Loucy (cell line): ENCODE measurements at regions not wholly inside any gene's neighbourhood (a gene's known extent, or its start where the extent isn't known, plus 50 kb on each side); places are given as distances from the start of the nearest gene placed in this dataset.

Experiments
- H2AFZ ChIP-seq: fragments of 200-600 bp; sonication (generic); 2 replicates; pipeline ENCODE4 v1.6.0; 2016; ENCODE audit warnings: antibody characterized with exemption, mild to moderate bottlenecking, low read length, moderate library complexity
- H3F3A ChIP-seq: fragments of 200-600 bp; 2 replicates; pipeline ENCODE4 v1.6.0; 2016; ENCODE audit warnings: antibody characterized with exemption, low read depth, mild to moderate bottlenecking
- H3K27me3 ChIP-seq: fragments of 200-600 bp; sonication (generic); 2 replicates; pipeline ENCODE4 v1.6.1; 2014; ENCODE audit warnings: low read length, mild to moderate bottlenecking; ENCODE audit not compliant: insufficient read depth, poor library complexity, severe bottlenecking
- H3K36me3 ChIP-seq: fragments of 200-600 bp; sonication (generic); 2 replicates; pipeline ENCODE4 v1.6.1; 2016; ENCODE audit warnings: low read length; ENCODE audit not compliant: insufficient read depth
- H3K4me1 ChIP-seq: fragments of 200-600 bp; sonication (generic); 2 replicates; pipeline ENCODE4 v1.5.1; 2014; ENCODE audit warnings: low read length, mild to moderate bottlenecking; ENCODE audit not compliant: insufficient read depth, poor library complexity, severe bottlenecking
- H3K4me2 ChIP-seq: fragments of 200-600 bp; sonication (generic); 2 replicates; pipeline ENCODE4 v1.6.0; 2014; ENCODE audit warnings: antibody characterized with exemption, low read length, low read depth, mild to moderate bottlenecking; ENCODE audit not compliant: poor library complexity, severe bottlenecking
- H3K4me3 ChIP-seq: fragments of 200-600 bp; sonication (generic); 2 replicates; pipeline ENCODE4 v1.5.1; 2014; ENCODE audit warnings: low read length, mild to moderate bottlenecking, mixed read lengths; ENCODE audit not compliant: poor library complexity, severe bottlenecking
- H3K79me2 ChIP-seq: fragments of 200-600 bp; sonication (generic); 2 replicates; pipeline ENCODE4 v1.6.1; 2014; ENCODE audit warnings: low read length; ENCODE audit not compliant: insufficient read depth
- H3K9ac ChIP-seq: fragments of 200-600 bp; sonication (generic); 2 replicates; pipeline ENCODE4 v1.6.0; 2014; ENCODE audit warnings: mild to moderate bottlenecking, low read depth, low read length, moderate library complexity; ENCODE audit not compliant: poor library complexity, severe bottlenecking
- H3K9me2 ChIP-seq: fragments of 200-600 bp; sonication (generic); replicated peaks from 2 replicates; pipeline ENCODE4 v1.6.1; 2016; ENCODE audit warnings: low read depth, low read length, mixed read lengths
- H3K9me3 ChIP-seq: fragments of 200-600 bp; sonication (generic); 2 replicates; pipeline ENCODE4 v1.6.1; 2014; ENCODE audit warnings: mild to moderate bottlenecking, antibody characterized with exemption, low read length, low read depth; ENCODE audit not compliant: insufficient read depth
- H4K20me1 ChIP-seq: fragments of 200-600 bp; sonication (generic); 2 replicates; pipeline ENCODE4 v1.6.0; 2014; ENCODE audit warnings: antibody characterized with exemption, low read length, mild to moderate bottlenecking; ENCODE audit not compliant: insufficient read depth, poor library complexity, severe bottlenecking
- CTCF ChIP-seq: fragments of 200-600 bp; sonication (generic); conservative IDR thresholded peaks from 2 replicates; pipeline ENCODE4 v1.5.1; 2014; ENCODE audit warnings: mild to moderate bottlenecking, antibody characterized with exemption, low read length
- EZH2phosphoT487 ChIP-seq: fragments of 200-600 bp; IDR thresholded peaks from 2 replicates; pipeline ENCODE4 v1.6.1; 2018; ENCODE audit warnings: antibody characterized with exemption, mild to moderate bottlenecking, moderate library complexity, borderline replicate concordance

GRCh38 chr5:125376059-125376641, 629.7 kb upstream of the ZNF608 start:
- Histone ChIP-seq H3K36me3 (no peaks in the 10 kb centered on the region), H3K4me1 (peaks cover 2% of the 10 kb centered on the region), H3K4me3 (no peak overlapping the region), H3K27me3 (no peaks in the 10 kb centered on the region), H3K9ac (no peak overlapping the region), H3K9me3 (no peaks in the 10 kb centered on the region), H4K20me1 (no peaks in the 10 kb centered on the region), H3K79me2 (no peaks in the 10 kb centered on the region), H3K9me2 (no peaks in the 10 kb centered on the region), H3F3A (no peaks in the 10 kb centered on the region), H2AFZ (no peak overlapping the region), H3K4me2 (no peak overlapping the region)
- TF ChIP-seq EZH2phosphoT487 (no peak), CTCF (no peak)

GRCh38 chr5:125377141-125377540, 630.7 kb upstream of the ZNF608 start:
- Histone ChIP-seq H2AFZ (no peak overlapping the region), H3K4me2 (no peak overlapping the region), H3K9ac (no peak overlapping the region), H4K20me1 (no peaks in the 10 kb centered on the region), H3K4me1 (peaks cover 2% of the 10 kb centered on the region), H3F3A (no peaks in the 10 kb centered on the region), H3K9me3 (no peaks in the 10 kb centered on the region), H3K79me2 (no peaks in the 10 kb centered on the region), H3K27me3 (no peaks in the 10 kb centered on the region), H3K4me3 (no peak overlapping the region), H3K9me2 (no peaks in the 10 kb centered on the region), H3K36me3 (no peaks in the 10 kb centered on the region)
- TF ChIP-seq EZH2phosphoT487 (no peak), CTCF (no peak)

GRCh38 chr5:125381290-125381689, 634.9 kb upstream of the ZNF608 start:
- Histone ChIP-seq H3K36me3 (no peaks in the 10 kb centered on the region), H3K4me2 (no peak overlapping the region), H3K9me2 (no peaks in the 10 kb centered on the region), H3K4me3 (no peak overlapping the region), H4K20me1 (no peaks in the 10 kb centered on the region), H3K9me3 (no peaks in the 10 kb centered on the region), H3K79me2 (no peaks in the 10 kb centered on the region), H3F3A (no peaks in the 10 kb centered on the region), H3K9ac (no peak overlapping the region), H2AFZ (no peak overlapping the region), H3K27me3 (no peaks in the 10 kb centered on the region), H3K4me1 (no peaks in the 10 kb centered on the region)
- no peak for TF ChIP-seq EZH2phosphoT487
- TF ChIP-seq CTCF: no peak
